K562 (cell line): ENCODE measurements at regions not wholly inside any gene's neighbourhood (a gene's known extent, or its start where the extent isn't known, plus 50 kb on each side); places are given as distances from the start of the nearest gene placed in this dataset.

ENCODE experiments used
- ADNP ChIP-seq: fragments of 200-800 bp; sonication (Bioruptor generic); IDR thresholded peaks from 2 replicates; pipeline ENCODE4 v1.6.1; 2016; ENCODE audit warnings: missing genetic modification characterization, missing compliant biosample characterization
- ATF7 ChIP-seq: fragments of 450-650 bp; IDR thresholded peaks from 2 replicates; pipeline ENCODE4 v1.7.1; 2014; ENCODE audit warnings: mild to moderate bottlenecking, moderate library complexity
- CBFA2T2 ChIP-seq: fragments of 450-650 bp; conservative IDR thresholded peaks from 2 replicates; pipeline ENCODE4 v1.6.1; 2017; ENCODE audit warnings: mild to moderate bottlenecking
- CEBPB ChIP-seq: fragments of 450-650 bp; IDR thresholded peaks from 2 replicates; pipeline ENCODE4 v1.6.1; 2016; ENCODE audit warnings: missing genetic modification characterization, missing compliant biosample characterization
- CXXC5 ChIP-seq: fragments of 250-450 bp; sonication (Bioruptor Pico); IDR thresholded peaks from 2 replicates; pipeline ENCODE4 v1.8.0; 2022; ENCODE audit warnings: inconsistent platforms, mild to moderate bottlenecking, moderate library complexity
- ESRRA ChIP-seq: fragments of 450-650 bp; IDR thresholded peaks from 2 replicates; pipeline ENCODE4 v1.6.1; 2014; ENCODE audit warnings: low read depth, mild to moderate bottlenecking, moderate library complexity, borderline replicate concordance
- FOSL1 ChIP-seq: fragments of 200-800 bp; sonication (Bioruptor generic); conservative IDR thresholded peaks from 2 replicates; pipeline ENCODE4 v1.6.1; 2016; ENCODE audit warnings: missing genetic modification characterization, missing compliant biosample characterization
- FOXJ2 ChIP-seq: fragments of 200-800 bp; sonication (Bioruptor generic); IDR thresholded peaks from 2 replicates; pipeline ENCODE4 v1.6.1; 2016; ENCODE audit warnings: missing genetic modification characterization, missing compliant biosample characterization
- FOXK2 ChIP-seq, 2 experiments: fragments of 450-650 bp; IDR thresholded peaks in 1 of 2; conservative IDR thresholded peaks in 1 of 2; 2 replicates each; pipeline ENCODE4 v1.6.1; 2016; ENCODE audit warnings: low read depth in 2 of 2, mild to moderate bottlenecking in 1 of 2
- HDAC1 ChIP-seq, 2 experiments: fragments of 450-650 bp; IDR thresholded peaks; 2 replicates each; pipeline ENCODE4 v1.6.1; 2016 to 2017; ENCODE audit warnings: inconsistent platforms in 1 of 2, mild to moderate bottlenecking in 1 of 2, moderate library complexity in 1 of 2
- HDAC2 ChIP-seq: fragments of 450-650 bp; IDR thresholded peaks from 2 replicates; pipeline ENCODE4 v1.6.1; 2016; ENCODE audit warnings: mild to moderate bottlenecking
- HDAC3 ChIP-seq: fragments of 450-650 bp; IDR thresholded peaks from 2 replicates; pipeline ENCODE4 v1.6.1; 2018; ENCODE audit warnings: borderline replicate concordance, mild to moderate bottlenecking, moderate library complexity; ENCODE audit not compliant: partially characterized antibody
- ID3 ChIP-seq, 2 experiments: fragments of 250-450 bp in 1 of 2; fragments of 450-650 bp in 1 of 2; sonication (Bioruptor Pico) in 1 of 2; IDR thresholded peaks; 2 replicates each; pipeline versions ENCODE4 v1.6.1 to v1.8.0; 2016 to 2021; ENCODE audit warnings: mild to moderate bottlenecking in 2 of 2, moderate library complexity in 2 of 2, missing compliant biosample characterization in 1 of 2, missing genetic modification characterization in 1 of 2
- ILK ChIP-seq: fragments of 450-650 bp; IDR thresholded peaks from 2 replicates; pipeline ENCODE4 v1.6.1; 2016; ENCODE audit warnings: missing genetic modification characterization, low read depth, mild to moderate bottlenecking, missing compliant biosample characterization, moderate library complexity, borderline replicate concordance
- L3MBTL2 ChIP-seq: fragments of 450-650 bp; IDR thresholded peaks from 2 replicates; pipeline ENCODE4 v1.6.1; 2016; ENCODE audit warnings: mild to moderate bottlenecking, moderate library complexity
- MTF1 ChIP-seq: fragments of 250-450 bp; sonication (Bioruptor Pico); IDR thresholded peaks from 2 replicates; pipeline ENCODE4 v1.9.0; 2021; ENCODE audit warnings: moderate library complexity, mild to moderate bottlenecking, inconsistent platforms, borderline replicate concordance
- NCOA4 ChIP-seq: fragments of 450-650 bp; IDR thresholded peaks from 2 replicates; pipeline ENCODE4 v1.6.1; 2018; ENCODE audit warnings: mild to moderate bottlenecking; ENCODE audit not compliant: partially characterized antibody
- NFE2L1 ChIP-seq: fragments of 450-650 bp; IDR thresholded peaks from 2 replicates; pipeline ENCODE4 v1.6.1; 2016; ENCODE audit warnings: missing genetic modification characterization, low read depth, mild to moderate bottlenecking, missing compliant biosample characterization, moderate library complexity, borderline replicate concordance
- POLR2AphosphoS2 ChIP-seq: IDR thresholded peaks from 2 replicates; pipeline ENCODE4 v1.6.1; 2012; ENCODE audit warnings: low read length, improper control_type of control experiment
- RAD51 ChIP-seq: fragments of 450-650 bp; IDR thresholded peaks from 2 replicates; pipeline ENCODE4 v1.7.1; 2016; ENCODE audit warnings: low read depth, mild to moderate bottlenecking, borderline replicate concordance
- SRSF9 ChIP-seq: fragments of 200-400 bp; formaldehyde crosslinking; IDR thresholded peaks from 2 replicates; pipeline ENCODE4 v1.6.1; 2017; ENCODE audit warnings: low read depth, low read length, borderline replicate concordance
- TCF3 ChIP-seq: sonication (generic); formaldehyde crosslinking; IDR thresholded peaks from 2 replicates; pipeline ENCODE4 v1.4.0; 2020; ENCODE audit warnings: mild to moderate bottlenecking, missing genetic modification reagents
- ZNF197 ChIP-seq: fragments of 200-800 bp; sonication (Bioruptor generic); IDR thresholded peaks from 2 replicates; pipeline ENCODE4 v1.6.1; 2016; ENCODE audit warnings: low read depth, missing genetic modification characterization, missing compliant biosample characterization
- ZNF589 ChIP-seq: fragments of 200-800 bp; sonication (Bioruptor generic); IDR thresholded peaks from 2 replicates; pipeline ENCODE4 v1.6.1; 2016; ENCODE audit warnings: low read depth, missing genetic modification characterization, missing compliant biosample characterization
- ZNF644 ChIP-seq: fragments of 200-800 bp; sonication (Bioruptor generic); IDR thresholded peaks from 2 replicates; pipeline ENCODE4 v1.6.1; 2016; ENCODE audit warnings: low read depth, missing genetic modification characterization, missing compliant biosample characterization
- ZNF655 ChIP-seq: fragments of 250-450 bp; sonication (Bioruptor Pico); IDR thresholded peaks from 2 replicates; pipeline ENCODE4 v1.5.0; 2021
- ZNF75A ChIP-seq: fragments of 450-650 bp; formaldehyde crosslinking; IDR thresholded peaks from 2 replicates; pipeline ENCODE4 v1.4.0; 2020; ENCODE audit warnings: mild to moderate bottlenecking
- TF ChIP-seq, protein P1 (sequence below): fragments of 250-450 bp; sonication (Bioruptor Pico); IDR thresholded peaks from 2 replicates; pipeline ENCODE4 v1.8.0; 2021; ENCODE audit warnings: borderline replicate concordance, mild to moderate bottlenecking, moderate library complexity; ENCODE audit not compliant: poor library complexity, severe bottlenecking

GRCh38 chr10:33066558-33067236, 108.7 kb upstream of the ITGB1 start (continued):
- TF ChIP-seq NFE2L1 (tag), result no peak
- no peak for TF ChIP-seq ZNF75A (CRISPR knock-in tag)
- TF ChIP-seq ZNF589 (CRISPR knock-in tag), result peak; percentile 64; the same call in 1 of the 2 replicates
- TF ChIP-seq NCOA4, result no peak
- peak; percentile 72; the same call in 1 of the 2 replicates for TF ChIP-seq ZNF644 (tag)
- TF ChIP-seq ESRRA, result peak; percentile 66
- TF ChIP-seq FOXJ2 (tag), result peak; percentile 65
- no peak for TF ChIP-seq POLR2AphosphoS2
- TF ChIP-seq CEBPB, result peak; percentile 63
- 0 out of 2 replicates have a peak, but pooled peaks have one; percentile 15 for TF ChIP-seq CXXC5 (CRISPR knock-in tag)
- TF ChIP-seq ADNP (tag), result no peak
- peak; percentile 37 for TF ChIP-seq HDAC3
- TF ChIP-seq MTF1 (CRISPR knock-in tag), result no peak
- peak; percentile 46 for TF ChIP-seq FOSL1
- peak; percentile 48 to 59; a peak in 3 of 4 replicates for TF ChIP-seq FOXK2 (conservative IDR thresholded peaks at IDR 0.05 in 1 of 2, IDR thresholded peaks at IDR 0.05 in 1 of 2; ENCODE audit: low read depth in 2 of 2)
- 0 out of 2 replicates have a peak, but pooled peaks have one; percentile 19 for TF ChIP-seq L3MBTL2
- TF ChIP-seq ATF7, result peak; percentile 26; the same call in 1 of the 2 replicates
- TF ChIP-seq CBFA2T2, result peak; percentile 49
- no peak for TF ChIP-seq ZNF197
- no peak for TF ChIP-seq SRSF9
- TF ChIP-seq HDAC2, result peak; percentile 60; the same call in 1 of the 2 replicates
- no peak for TF ChIP-seq ZNF655
- no peak for TF ChIP-seq ID3 (CRISPR knock-in tag; IDR thresholded peaks at IDR 0.05)
- TF ChIP-seq ID3 (tag; IDR thresholded peaks at IDR 0.05), result peak; percentile 99
- peak; percentile 86 for TF ChIP-seq RAD51
- no peak for TF ChIP-seq ILK
- TF ChIP-seq TCF3 (CRISPR knock-in tag), result peak; percentile 77
- TF ChIP-seq HDAC1 (IDR thresholded peaks at IDR 0.05), result 0 out of 4 replicates have a peak, but pooled peaks of 1 of the 2 experiments have one; percentile 12
- TF ChIP-seq, protein P1, sequence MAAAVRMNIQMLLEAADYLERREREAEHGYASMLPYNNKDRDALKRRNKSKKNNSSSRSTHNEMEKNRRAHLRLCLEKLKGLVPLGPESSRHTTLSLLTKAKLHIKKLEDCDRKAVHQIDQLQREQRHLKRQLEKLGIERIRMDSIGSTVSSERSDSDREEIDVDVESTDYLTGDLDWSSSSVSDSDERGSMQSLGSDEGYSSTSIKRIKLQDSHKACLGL (CRISPR knock-in tag), result no peak
